HL-60 (cell line): ENCODE measurements at regions not wholly inside any gene's neighbourhood (a gene's known extent, or its start where the extent isn't known, plus 50 kb on each side); places are given as distances from the start of the nearest gene placed in this dataset.

Experiments
- CTCF ChIP-seq: IDR thresholded peaks from one replicate; pipeline ENCODE4 v1.5.1; 2011; ENCODE audit warnings: low read length, control low read depth, inconsistent platforms; ENCODE audit not compliant: insufficient read depth
- POLR2AphosphoS5 ChIP-seq: IDR thresholded peaks from 2 replicates; pipeline ENCODE4 v1.6.1; 2012; ENCODE audit warnings: low read depth
- REST ChIP-seq: IDR thresholded peaks from 2 replicates; pipeline ENCODE4 v1.6.1; 2012; ENCODE audit warnings: low read depth; ENCODE audit not compliant: insufficient replicate concordance

- no peak for TF ChIP-seq CTCF
- TF ChIP-seq REST = no peak
- TF ChIP-seq POLR2AphosphoS5 = no peak
Measured at GRCh38 chr21:16302851-16303282, 573.1 kb downstream of the USP25 start.
